ENCODE measurements at regions not wholly inside any gene's neighbourhood (a gene's known extent, or its start where the extent isn't known, plus 50 kb on each side); places are given as distances from the start of the nearest gene placed in this dataset.
"Not testable (repeated sequence)": the region's sequence is repeated elsewhere in the genome, so short reads cannot be mapped to it uniquely, and the experiment has no call there.

DNA sequence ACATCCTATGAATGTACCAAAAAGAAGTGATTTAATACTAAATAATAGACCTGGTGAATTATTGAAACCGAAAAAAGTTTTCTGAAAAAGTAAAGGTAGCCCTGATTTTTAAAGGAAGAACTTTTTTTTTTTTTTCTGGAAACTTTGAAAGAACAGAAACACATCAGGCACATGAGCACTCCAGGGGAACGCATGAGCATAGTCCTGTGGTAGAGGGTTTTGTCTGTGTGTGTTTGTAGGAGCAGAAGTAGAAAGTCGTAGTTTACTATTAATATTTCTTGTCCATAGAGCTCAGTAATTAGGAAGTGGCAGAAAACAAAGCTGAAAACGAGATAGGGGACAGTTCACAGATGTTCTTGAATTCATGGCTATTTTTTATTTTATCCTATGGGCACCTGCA is 1175.9 kb upstream of the B3GALT2 start:
- no peaks in the 10 kb centered on the region for H3K9me2 ChIP-seq (ENCODE audit: insufficient read depth)
- no peaks in the 10 kb centered on the region for H3K27me3 ChIP-seq (ENCODE audit: insufficient read depth, low read depth)
- no peaks in the 10 kb centered on the region for H3K36me3 ChIP-seq (ENCODE audit: low read depth)
- H3K4me3 ChIP-seq, result no peak overlapping the region
- H3K9me3 ChIP-seq (ENCODE audit: insufficient read depth, low read depth), result no peaks in the 10 kb centered on the region
- POLR2A ChIA-PET (ENCODE audit: unreplicated experiment), result no interaction called here
- H3K4me1 ChIP-seq (replicated peaks; ENCODE audit: insufficient read depth), result no peaks in the 10 kb centered on the region
- no peaks in the 10 kb centered on the region for H3F3A ChIP-seq (ENCODE audit: insufficient read depth, low read depth)
- no peaks in the 10 kb centered on the region for H3K79me2 ChIP-seq (ENCODE audit: low read depth)
- BruUV-seq (replicated peaks), result no TSS peak
- no peak overlapping the region for H3K4me2 ChIP-seq
- no peak overlapping the region for H3K27ac ChIP-seq
- H2AFZ ChIP-seq, result no peak overlapping the region
- intact Hi-C loops (cut with micrococcal nuclease; ENCODE audit: unreplicated experiment), result no loop called here
- TF ChIP-seq EZH2 (IDR thresholded peaks at IDR 0.05; ENCODE audit: low read depth), result no peak
- TF ChIP-seq, protein P1, sequence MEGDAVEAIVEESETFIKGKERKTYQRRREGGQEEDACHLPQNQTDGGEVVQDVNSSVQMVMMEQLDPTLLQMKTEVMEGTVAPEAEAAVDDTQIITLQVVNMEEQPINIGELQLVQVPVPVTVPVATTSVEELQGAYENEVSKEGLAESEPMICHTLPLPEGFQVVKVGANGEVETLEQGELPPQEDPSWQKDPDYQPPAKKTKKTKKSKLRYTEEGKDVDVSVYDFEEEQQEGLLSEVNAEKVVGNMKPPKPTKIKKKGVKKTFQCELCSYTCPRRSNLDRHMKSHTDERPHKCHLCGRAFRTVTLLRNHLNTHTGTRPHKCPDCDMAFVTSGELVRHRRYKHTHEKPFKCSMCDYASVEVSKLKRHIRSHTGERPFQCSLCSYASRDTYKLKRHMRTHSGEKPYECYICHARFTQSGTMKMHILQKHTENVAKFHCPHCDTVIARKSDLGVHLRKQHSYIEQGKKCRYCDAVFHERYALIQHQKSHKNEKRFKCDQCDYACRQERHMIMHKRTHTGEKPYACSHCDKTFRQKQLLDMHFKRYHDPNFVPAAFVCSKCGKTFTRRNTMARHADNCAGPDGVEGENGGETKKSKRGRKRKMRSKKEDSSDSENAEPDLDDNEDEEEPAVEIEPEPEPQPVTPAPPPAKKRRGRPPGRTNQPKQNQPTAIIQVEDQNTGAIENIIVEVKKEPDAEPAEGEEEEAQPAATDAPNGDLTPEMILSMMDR (conservative IDR thresholded peaks at IDR 0.05), result no peak
- no peaks in the 10 kb centered on the region for H4K20me1 ChIP-seq (ENCODE audit: insufficient read depth)
- CTCF ChIA-PET, result no interaction called here
- no peak for DNase-seq

DNA sequence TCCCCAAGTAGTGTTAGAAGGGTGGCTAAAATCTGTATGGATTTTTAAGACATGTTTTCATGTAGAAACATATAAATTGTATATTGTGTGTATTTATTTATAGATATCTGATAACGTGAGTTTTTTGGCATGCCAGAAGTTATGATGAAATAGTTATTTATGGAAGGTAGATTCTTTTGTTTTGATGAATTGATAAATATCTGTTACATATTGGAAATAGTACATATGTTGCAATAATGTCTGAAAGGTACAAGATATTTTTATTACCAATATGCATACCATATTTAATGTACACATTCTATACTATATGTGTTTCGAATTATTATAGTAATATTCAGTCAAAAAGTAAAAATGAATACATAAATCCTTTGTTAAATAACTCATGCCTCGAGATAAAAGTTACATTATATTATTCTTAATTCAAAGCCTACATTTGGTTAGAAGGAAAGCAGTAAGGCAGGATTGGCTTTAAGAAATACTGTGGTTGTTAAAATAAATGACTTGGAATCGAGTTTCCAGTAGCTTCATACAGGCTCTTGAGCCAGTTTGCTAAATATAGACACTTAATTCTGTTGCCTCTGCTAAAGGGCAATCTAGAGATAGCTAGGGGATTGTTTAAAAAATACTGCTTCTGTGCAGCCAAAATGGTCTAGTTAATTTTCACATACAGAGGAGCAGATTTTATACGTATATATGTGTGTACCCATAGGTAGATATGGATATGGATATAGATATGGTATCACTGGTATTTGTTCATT is 1175.1 kb upstream of the B3GALT2 start:
- no peaks in the 10 kb centered on the region for H3K79me2 ChIP-seq (ENCODE audit: low read depth)
- TF ChIP-seq, protein P1 (conservative IDR thresholded peaks at IDR 0.05), result no peak
- no peak for TF ChIP-seq EZH2 (IDR thresholded peaks at IDR 0.05; ENCODE audit: low read depth)
- H3K27ac ChIP-seq, result no peak overlapping the region
- no peaks in the 10 kb centered on the region for H3F3A ChIP-seq (ENCODE audit: insufficient read depth, low read depth)
- H3K9me3 ChIP-seq (ENCODE audit: insufficient read depth, low read depth), result no peaks in the 10 kb centered on the region
- BruUV-seq (replicated peaks), result no TSS peak
- POLR2A ChIA-PET (ENCODE audit: unreplicated experiment), result no interaction called here
- H3K4me1 ChIP-seq (replicated peaks; ENCODE audit: insufficient read depth), result no peaks in the 10 kb centered on the region
- CTCF ChIA-PET, result no interaction called here
- no peak overlapping the region for H3K4me3 ChIP-seq
- no peaks in the 10 kb centered on the region for H3K9me2 ChIP-seq (ENCODE audit: insufficient read depth)
- no peaks in the 10 kb centered on the region for H4K20me1 ChIP-seq (ENCODE audit: insufficient read depth)
- no peak overlapping the region for H3K4me2 ChIP-seq
- H3K36me3 ChIP-seq (ENCODE audit: low read depth), result no peaks in the 10 kb centered on the region
- H2AFZ ChIP-seq, result no peak overlapping the region
- H3K27me3 ChIP-seq (ENCODE audit: insufficient read depth, low read depth), result no peaks in the 10 kb centered on the region
- intact Hi-C loops (cut with micrococcal nuclease; ENCODE audit: unreplicated experiment), result no loop called here
- DNase-seq, result no peak

DNA sequence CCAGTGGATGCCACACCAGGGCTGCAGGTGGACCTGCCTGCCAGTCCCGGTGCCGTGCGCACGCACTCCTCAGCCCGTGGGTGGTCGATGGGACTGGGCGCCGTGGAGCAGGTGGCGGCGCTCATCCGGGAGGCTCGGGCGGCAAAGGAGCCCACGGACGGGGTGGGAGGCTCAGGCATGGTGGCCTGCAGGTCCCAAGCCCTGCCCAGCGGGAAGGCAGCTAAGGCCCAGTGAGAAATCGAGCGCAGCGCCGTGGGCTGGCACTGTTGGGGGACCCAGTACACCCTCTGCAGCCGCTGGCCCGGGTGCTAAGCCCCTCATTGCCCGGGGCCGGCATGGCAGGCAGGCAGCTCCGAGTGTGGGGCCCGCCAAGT is 1171.8 kb upstream of the B3GALT2 start:
- Histone ChIP-seq H2AFZ (no peak overlapping the region), H3K9me2 (ENCODE audit: insufficient read depth) (no peaks in the 10 kb centered on the region), H3K79me2 (ENCODE audit: low read depth) (no peaks in the 10 kb centered on the region), H3K4me3 (no peak overlapping the region), H3K27ac (no peak overlapping the region), H3K27me3 (ENCODE audit: insufficient read depth, low read depth) (no peaks in the 10 kb centered on the region), H3K36me3 (ENCODE audit: low read depth) (no peaks in the 10 kb centered on the region), H3K4me2 (no peak overlapping the region), H4K20me1 (ENCODE audit: insufficient read depth) (no peaks in the 10 kb centered on the region), H3K4me1 (replicated peaks; ENCODE audit: insufficient read depth) (no peaks in the 10 kb centered on the region), H3F3A (ENCODE audit: insufficient read depth, low read depth) (no peaks in the 10 kb centered on the region), H3K9me3 (ENCODE audit: insufficient read depth, low read depth) (no peaks in the 10 kb centered on the region)
- ChIA-PET POLR2A (ENCODE audit: unreplicated experiment) (no interaction called here), CTCF (no interaction called here)
- BruUV-seq (replicated peaks), result no TSS peak
- no peak for DNase-seq
- intact Hi-C loops (cut with micrococcal nuclease; ENCODE audit: unreplicated experiment), result no loop called here
- TF ChIP-seq EZH2 (IDR thresholded peaks at IDR 0.05; ENCODE audit: low read depth), result no peak
- TF ChIP-seq, protein P1 (conservative IDR thresholded peaks at IDR 0.05), result no peak

DNA sequence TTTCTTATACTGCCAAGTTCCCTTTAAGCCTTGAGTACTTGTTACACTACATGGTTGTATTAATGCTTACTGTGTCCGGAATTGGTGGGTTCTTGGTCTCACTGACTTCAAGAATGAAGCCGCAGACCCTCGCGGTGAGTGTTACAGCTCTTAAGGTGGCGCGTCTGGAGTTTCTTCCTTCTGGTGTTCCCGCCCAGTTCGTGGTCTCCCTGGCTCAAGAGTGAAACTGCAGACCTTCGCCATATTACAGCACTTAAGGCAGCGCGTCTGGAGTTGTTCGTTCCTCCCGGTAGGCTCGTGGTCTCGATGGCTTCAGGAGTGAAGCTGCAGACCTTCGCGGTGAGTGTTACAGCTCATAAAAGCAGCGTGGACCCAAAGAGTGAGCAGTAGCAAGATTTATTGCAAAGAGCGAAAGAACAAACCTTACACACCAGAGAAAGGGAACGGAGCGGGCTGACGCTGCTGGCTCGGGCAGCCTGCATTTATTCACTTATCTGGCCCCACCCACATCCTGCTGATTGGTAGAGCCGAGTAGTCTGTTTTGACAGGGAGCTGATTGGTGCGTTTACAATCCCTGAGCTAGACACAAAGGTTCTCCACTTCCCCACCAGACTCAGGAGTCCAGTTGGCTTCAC is 1171.3 kb upstream of the B3GALT2 start:
- intact Hi-C loops (cut with micrococcal nuclease; ENCODE audit: unreplicated experiment); H3K27ac ChIP-seq; DNase-seq; H3K9me2 ChIP-seq (ENCODE audit: insufficient read depth); H3K27me3 ChIP-seq (ENCODE audit: insufficient read depth, low read depth); H3K4me1 ChIP-seq (replicated peaks; ENCODE audit: insufficient read depth); H3K4me2 ChIP-seq; H2AFZ ChIP-seq; CTCF ChIA-PET; POLR2A ChIA-PET (ENCODE audit: unreplicated experiment); H3F3A ChIP-seq (ENCODE audit: insufficient read depth, low read depth); H3K79me2 ChIP-seq (ENCODE audit: low read depth); H4K20me1 ChIP-seq (ENCODE audit: insufficient read depth); H3K36me3 ChIP-seq (ENCODE audit: low read depth); H3K4me3 ChIP-seq; H3K9me3 ChIP-seq (ENCODE audit: insufficient read depth, low read depth); BruUV-seq (replicated peaks): not testable (repeated sequence)

Data from PC-9 (cell line).